Muscle of leg (tissue), 3 donors: ENCODE measurements at regions not wholly inside any gene's neighbourhood (a gene's known extent, or its start where the extent isn't known, plus 50 kb on each side); places are given as distances from the start of the nearest gene placed in this dataset.

Experiments used
- DNase-seq: peaks from one replicate; pipeline ENCODE4 v3.0.0; 2013
- H3K27ac ChIP-seq: one replicate; pipeline ENCODE4 v1.5.1; 2013; ENCODE audit warnings: mild to moderate bottlenecking, low read length, control low read depth
- H3K27me3 ChIP-seq: one replicate; pipeline ENCODE4 v1.6.1; 2013; ENCODE audit warnings: low read length; ENCODE audit not compliant: control insufficient read depth, insufficient read depth
- H3K36me3 ChIP-seq: one replicate; pipeline ENCODE4 v1.6.1; 2013; ENCODE audit warnings: low read length; ENCODE audit not compliant: control insufficient read depth, insufficient read depth
- H3K4me1 ChIP-seq: one replicate; pipeline ENCODE4 v1.6.1; 2013; ENCODE audit warnings: low read length; ENCODE audit not compliant: control insufficient read depth, insufficient read depth
- H3K4me3 ChIP-seq: one replicate; pipeline ENCODE4 v1.5.1; 2013; ENCODE audit warnings: low read length, control low read depth
- H3K9me3 ChIP-seq: replicated peaks from 2 replicates; pipeline ENCODE4 v1.6.1; 2013; ENCODE audit warnings: low read depth, low read length; ENCODE audit not compliant: control insufficient read depth
- WGBS: methylation state at CpG from one replicate; pipeline ENCODE4 v1.1.5; 2013; ENCODE audit warnings: missing lambda C conversion rate; ENCODE audit not compliant: insufficient coverage; 5-methylcytosine and 5-hydroxymethylcytosine counted together

DNA sequence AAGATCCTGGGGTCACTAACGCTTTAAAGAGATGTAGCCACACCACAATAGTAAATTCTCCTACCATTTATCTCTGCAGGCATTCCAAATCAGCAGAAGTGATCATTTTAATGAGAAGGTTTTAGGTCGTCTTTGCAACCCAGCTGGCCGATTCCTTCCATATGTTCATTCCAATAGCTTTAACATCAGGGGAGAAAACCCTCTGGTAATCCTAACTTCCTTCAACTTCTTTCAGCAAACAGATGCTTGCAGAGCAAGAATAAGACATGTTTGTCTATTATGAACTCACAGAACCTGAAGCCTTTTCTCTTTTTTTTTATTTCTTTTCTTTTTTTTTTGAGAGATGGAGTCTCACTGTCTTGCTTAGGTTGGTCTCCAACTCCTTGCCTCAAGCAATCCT lies 498.6 kb upstream of the SLITRK1 start:
- Histone ChIP-seq H3K36me3 (no peaks in the 10 kb centered on the region), H3K4me3 (no peak overlapping the region), H3K27me3 (no peaks in the 10 kb centered on the region), H3K9me3 (peaks cover 9% of the 10 kb centered on the region), H3K4me1 (no peaks in the 10 kb centered on the region), H3K27ac (no peak overlapping the region)
- no CpG with 5 or more reads among the region's 3 CpGs for WGBS
- DNase-seq = peak; percentile 57

DNA sequence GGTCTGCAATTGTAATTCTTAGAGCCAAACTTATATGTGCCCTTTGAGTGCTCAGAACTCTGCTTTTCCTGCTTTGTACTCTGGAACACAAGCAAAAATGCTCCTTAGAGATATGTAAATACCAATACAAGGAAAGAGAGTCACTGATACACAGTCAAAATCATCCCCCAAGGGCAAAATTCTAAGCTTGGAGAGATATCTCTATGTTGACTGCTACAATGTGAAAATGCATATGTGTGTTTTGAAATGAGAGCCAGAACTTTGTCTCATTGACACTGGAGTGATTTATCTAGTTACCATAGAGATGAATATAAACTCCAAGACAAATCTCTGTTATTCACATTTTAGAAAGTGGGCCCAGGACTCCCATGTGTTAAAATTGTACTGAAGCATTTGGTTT lies 494.8 kb upstream of the SLITRK1 start:
- peak; percentile 91 for DNase-seq

DNA sequence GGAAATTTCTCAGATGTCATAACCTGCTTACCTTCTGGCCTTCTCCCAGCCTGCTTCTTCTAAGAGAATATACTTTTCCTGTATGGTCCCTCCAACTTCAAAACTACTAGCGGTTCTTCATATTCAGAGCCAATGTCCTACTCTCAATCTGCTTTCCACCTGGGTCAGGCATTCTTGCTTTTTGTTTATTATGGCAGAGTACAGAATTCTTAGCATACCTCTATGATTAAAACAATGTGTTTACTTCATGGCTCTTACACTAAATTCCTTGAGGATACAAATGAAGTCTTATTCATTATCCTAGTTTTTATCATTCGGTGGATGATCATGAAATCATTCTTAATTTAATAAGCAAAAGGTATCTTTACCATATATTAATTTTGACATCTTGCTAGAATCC lies 484.2 kb upstream of the SLITRK1 start:
- no peak for DNase-seq
- no CpG with 5 or more reads among the region's 2 CpGs for WGBS
- H3K4me3 ChIP-seq = no peak overlapping the region
- no peaks in the 10 kb centered on the region for H3K9me3 ChIP-seq
- no peaks in the 10 kb centered on the region for H3K36me3 ChIP-seq
- no peaks in the 10 kb centered on the region for H3K27me3 ChIP-seq
- no peaks in the 10 kb centered on the region for H3K4me1 ChIP-seq
- H3K27ac ChIP-seq = no peak overlapping the region

More for the DNA sequence above, 494.8 kb upstream of the SLITRK1 start:
- no peaks in the 10 kb centered on the region for H3K4me1 ChIP-seq
- H3K27ac ChIP-seq = no peak overlapping the region
- no peaks in the 10 kb centered on the region for H3K27me3 ChIP-seq
- H3K9me3 ChIP-seq = no peaks in the 10 kb centered on the region
- H3K4me3 ChIP-seq = no peak overlapping the region
- no peaks in the 10 kb centered on the region for H3K36me3 ChIP-seq

GRCh38 chr13:84362777-84363176 lies 480.5 kb upstream of the SLITRK1 start:
- Histone ChIP-seq H3K27me3 (no peaks in the 10 kb centered on the region), H3K9me3 (no peaks in the 10 kb centered on the region), H3K4me3 (no peak overlapping the region), H3K4me1 (no peaks in the 10 kb centered on the region), H3K27ac (no peak overlapping the region), H3K36me3 (no peaks in the 10 kb centered on the region)
- WGBS = no CpG with 5 or more reads among the region's 3 CpGs
- no peak for DNase-seq

DNA sequence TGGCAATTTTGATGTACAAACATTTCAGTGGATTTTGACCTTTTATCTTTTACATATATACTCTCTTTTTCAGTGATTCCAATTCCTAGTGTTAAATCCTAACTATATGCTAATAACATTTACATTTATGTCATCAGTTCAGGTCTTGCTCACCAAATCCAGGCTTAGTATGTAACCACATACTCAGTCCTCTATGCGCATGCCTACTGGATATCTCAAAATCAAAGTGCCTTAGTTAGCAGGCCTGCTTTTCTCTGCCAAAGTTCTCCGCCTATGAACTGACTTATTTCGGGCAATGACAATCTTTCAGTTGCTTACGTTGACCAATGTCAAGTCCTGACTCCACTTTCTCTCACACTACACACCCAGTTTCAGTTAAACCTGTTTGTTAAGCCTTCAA lies 478.5 kb upstream of the SLITRK1 start:
- no peak for DNase-seq
- H3K36me3 ChIP-seq = no peaks in the 10 kb centered on the region
- no peak overlapping the region for H3K27ac ChIP-seq
- 100% methylated on average over 4 of the region's 4 CpGs for WGBS
- H3K27me3 ChIP-seq = no peaks in the 10 kb centered on the region
- no peaks in the 10 kb centered on the region for H3K4me1 ChIP-seq
- H3K4me3 ChIP-seq = no peak overlapping the region
- H3K9me3 ChIP-seq = no peaks in the 10 kb centered on the region

GRCh38 chr13:84358601-84359000 lies 476.3 kb upstream of the SLITRK1 start:
- no peak overlapping the region for H3K27ac ChIP-seq
- no peaks in the 10 kb centered on the region for H3K4me1 ChIP-seq
- no peaks in the 10 kb centered on the region for H3K27me3 ChIP-seq
- no CpG with 5 or more reads among the region's 4 CpGs for WGBS
- no peak for DNase-seq
- H3K9me3 ChIP-seq = no peaks in the 10 kb centered on the region
- H3K4me3 ChIP-seq = no peak overlapping the region
- no peaks in the 10 kb centered on the region for H3K36me3 ChIP-seq

- H3K27ac ChIP-seq = no peak overlapping the region
- peaks cover 3% of the 10 kb centered on the region for H3K9me3 ChIP-seq
- no peak for DNase-seq
- H3K27me3 ChIP-seq = no peaks in the 10 kb centered on the region
- H3K36me3 ChIP-seq = no peaks in the 10 kb centered on the region
- H3K4me1 ChIP-seq = no peaks in the 10 kb centered on the region
- H3K4me3 ChIP-seq = no peak overlapping the region
Measured at GRCh38 chr13:84352946-84353345, 470.7 kb upstream of the SLITRK1 start.

GRCh38 chr13:84339456-84339855 lies 457.2 kb upstream of the SLITRK1 start:
- DNase-seq = peak; percentile 2
- H3K36me3 ChIP-seq = no peaks in the 10 kb centered on the region

DNA sequence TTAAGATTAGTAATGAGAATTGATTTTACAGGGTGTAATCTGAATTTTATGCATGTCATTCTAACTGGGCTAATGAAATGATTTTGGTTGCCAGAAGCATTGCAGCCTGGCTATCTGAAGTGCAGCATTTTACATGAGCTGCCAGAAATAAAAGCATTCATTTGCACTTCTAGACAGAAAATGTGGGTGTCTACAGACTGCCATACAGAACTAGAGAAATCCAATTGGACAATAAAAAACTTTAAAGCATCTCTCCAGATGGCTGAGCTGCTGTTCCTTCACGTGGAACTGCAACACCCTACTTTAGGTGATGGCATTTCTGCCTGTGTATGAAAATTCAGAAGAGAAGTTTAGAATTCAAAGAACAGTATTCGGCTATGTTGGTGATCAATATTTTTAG lies 450.1 kb upstream of the SLITRK1 start:
- Histone ChIP-seq H3K27me3 (no peaks in the 10 kb centered on the region), H3K4me3 (no peak overlapping the region), H3K9me3 (no peaks in the 10 kb centered on the region), H3K36me3 (no peaks in the 10 kb centered on the region), H3K27ac (no peak overlapping the region), H3K4me1 (no peaks in the 10 kb centered on the region)
- DNase-seq = no peak
- no CpG with 5 or more reads among the region's 2 CpGs for WGBS

More at GRCh38 chr13:84339456-84339855, 457.2 kb upstream of the SLITRK1 start:
- H3K9me3 ChIP-seq = no peaks in the 10 kb centered on the region
- H3K27ac ChIP-seq = no peak overlapping the region
- no peaks in the 10 kb centered on the region for H3K27me3 ChIP-seq
- H3K4me3 ChIP-seq = no peak overlapping the region
- no peaks in the 10 kb centered on the region for H3K4me1 ChIP-seq

DNA sequence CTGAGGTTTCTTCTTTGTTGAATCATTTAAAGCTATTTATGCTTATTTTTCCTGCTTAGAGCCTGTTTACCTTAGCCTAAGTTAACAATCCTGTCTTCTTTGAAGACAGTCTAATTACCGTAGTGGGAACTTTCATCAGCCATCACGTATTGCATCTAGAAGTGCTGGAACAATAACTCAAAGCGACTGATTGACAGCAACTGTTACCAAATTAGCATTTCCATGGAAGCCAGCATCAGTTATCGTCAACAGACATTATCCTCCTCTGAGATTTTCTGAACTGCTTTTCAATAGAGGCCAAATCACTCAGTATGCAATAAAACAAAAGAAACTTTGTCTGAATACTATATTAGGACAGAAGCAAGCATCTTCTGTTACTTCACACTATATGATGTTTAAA lies 433.3 kb upstream of the SLITRK1 start:
- Histone ChIP-seq H3K4me3 (no peak overlapping the region), H3K36me3 (no peaks in the 10 kb centered on the region), H3K4me1 (no peaks in the 10 kb centered on the region), H3K27ac (no peak overlapping the region), H3K27me3 (no peaks in the 10 kb centered on the region), H3K9me3 (no peaks in the 10 kb centered on the region)
- no peak for DNase-seq
- 47% methylated on average over 3 of the region's 4 CpGs for WGBS

DNA sequence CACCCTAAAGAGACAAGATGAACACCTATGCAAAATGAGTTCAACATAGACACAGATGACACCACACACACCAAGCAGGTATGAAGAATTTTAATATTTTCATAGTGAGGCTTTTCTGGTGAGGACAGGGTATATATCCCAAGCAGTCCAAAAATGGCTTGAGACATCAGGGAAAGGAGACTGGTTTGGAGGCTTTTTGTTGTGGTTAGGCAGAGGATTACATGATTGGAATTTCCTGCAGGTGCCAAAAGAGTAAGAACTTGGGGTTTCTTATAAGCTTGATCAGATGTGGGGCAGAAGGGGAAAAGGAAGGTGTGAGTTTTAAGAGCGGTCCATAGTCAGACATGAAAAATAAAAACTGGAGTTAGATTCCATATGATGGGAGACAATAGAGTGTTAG lies 420.8 kb upstream of the SLITRK1 start:
- WGBS = 100% methylated on average over 1 of the region's 1 CpG
- H3K9me3 ChIP-seq = no peaks in the 10 kb centered on the region

More for the DNA sequence above, 420.8 kb upstream of the SLITRK1 start:
- Histone ChIP-seq H3K4me3 (no peak overlapping the region), H3K4me1 (no peaks in the 10 kb centered on the region), H3K36me3 (no peaks in the 10 kb centered on the region), H3K27ac (no peak overlapping the region), H3K27me3 (no peaks in the 10 kb centered on the region)
- no peak for DNase-seq
